A549 (cell line): ENCODE measurements at regions not wholly inside any gene's neighbourhood (a gene's known extent, or its start where the extent isn't known, plus 50 kb on each side); places are given as distances from the start of the nearest gene placed in this dataset.

Experiments
- ATAC-seq, 2 experiments: fragments of 200-7000 bp in 1 of 2; fragments of >200 bp in 1 of 2; cut with Nextera tagmentation in 1 of 2; cut with Tn5 transposase in 1 of 2; 3 replicates each; pipeline versions ENCODE4 v1.8.0 to v1.9.1; 2018 to 2020; ENCODE audit warnings: mild to moderate bottlenecking in 1 of 2, moderate library complexity in 1 of 2
- CTCF ChIA-PET: fragments of 300-600 bp; sonication (Branson Sonifier 250); formaldehyde crosslinking; extraction: SDS; loops from one replicate; lab custom pipeline; 2021; ENCODE audit warnings: antibody characterized with exemption, inconsistent platforms; lab: Yijun Ruan, JAX
- POLR2A ChIA-PET: fragments of 350-600 bp; formaldehyde crosslinking; extraction: SDS; loops from one replicate; lab custom pipeline; 2021; ENCODE audit warnings: antibody characterized with exemption, inconsistent platforms; lab: Yijun Ruan, JAX
- DNase-seq, 2 experiments: peaks; one replicate each; pipeline versions ENCODE4 v3.0.0 to v3.0.0-alpha.2; 2011 to 2016; ENCODE audit warnings: low read depth in 1 of 2, low spot score in 1 of 2
- FAIRE-seq: peaks from 2 replicates; lab custom pipeline; 2011; peaks lifted over from hg19 to GRCh38; lab: Jason Lieb, UNC
- H3K27ac ChIP-seq, 2 experiments: fragments of >200 bp; sonication (Bioruptor Twin); formaldehyde crosslinking; 3 replicates each; pipeline ENCODE4 v1.5.1; 2016 to 2017
- H3K4me1 ChIP-seq: fragments of >200 bp; sonication (Bioruptor Twin); formaldehyde crosslinking; 3 replicates; pipeline ENCODE4 v1.6.1; 2016
- H3K4me2 ChIP-seq: fragments of >200 bp; sonication (Bioruptor Twin); formaldehyde crosslinking; 3 replicates; pipeline ENCODE4 v1.6.1; 2016
- H3K4me3 ChIP-seq: fragments of >200 bp; sonication (Bioruptor Twin); formaldehyde crosslinking; 3 replicates; pipeline ENCODE4 v1.5.1; 2016
- H3K9me3 ChIP-seq: fragments of >200 bp; sonication (Bioruptor Twin); formaldehyde crosslinking; 3 replicates; pipeline ENCODE4 v1.6.1; 2016
- BCL3 ChIP-seq: fragments of >200 bp; sonication (Bioruptor Twin); formaldehyde crosslinking; IDR thresholded peaks from 3 replicates; pipeline ENCODE4 v1.6.1; 2016
- CBX2 ChIP-seq: fragments of 200-600 bp; sonication (generic); IDR thresholded peaks from 2 replicates; pipeline ENCODE4 v1.6.1; 2016; ENCODE audit warnings: low read depth, mild to moderate bottlenecking, borderline replicate concordance
- CBX8 ChIP-seq: fragments of 200-600 bp; sonication (generic); IDR thresholded peaks from 2 replicates; pipeline ENCODE4 v1.6.1; 2016
- CHD4 ChIP-seq: fragments of 200-600 bp; sonication (generic); IDR thresholded peaks from 2 replicates; pipeline ENCODE4 v1.6.1; 2016; ENCODE audit warnings: antibody characterized with exemption, mild to moderate bottlenecking, borderline replicate concordance
- EHMT2 ChIP-seq: fragments of 200-600 bp; sonication (generic); IDR thresholded peaks from 2 replicates; pipeline ENCODE4 v1.6.1; 2016; ENCODE audit warnings: antibody characterized with exemption, low read depth, mild to moderate bottlenecking, moderate library complexity
- ELK1 ChIP-seq: fragments of 150-350 bp; IDR thresholded peaks from 2 replicates; pipeline ENCODE4 v1.6.1; 2014; ENCODE audit warnings: low read depth, mild to moderate bottlenecking, low read length
- EP300 ChIP-seq, 2 experiments: fragments of >200 bp; sonication (Bioruptor Twin); formaldehyde crosslinking; IDR thresholded peaks; 2 replicates in 1 of 2; 3 replicates in 1 of 2; pipeline ENCODE4 v1.6.1; 2016 to 2017
- ESRRA ChIP-seq: fragments of 150-350 bp; IDR thresholded peaks from 2 replicates; pipeline ENCODE4 v1.6.1; 2014; ENCODE audit warnings: mild to moderate bottlenecking, low read length, borderline replicate concordance
- FOSB ChIP-seq: fragments of 250-450 bp; sonication (Bioruptor Pico); IDR thresholded peaks from 2 replicates; pipeline ENCODE4 v1.5.0; 2020; ENCODE audit warnings: mild to moderate bottlenecking, moderate library complexity
- FOSL2 ChIP-seq, 2 experiments: fragments of 450-650 bp in 1 of 2; fragments of >200 bp in 1 of 2; sonication (Bioruptor Twin) in 1 of 2; formaldehyde crosslinking; IDR thresholded peaks; 2 replicates each; pipeline versions ENCODE4 v1.5.0 to v1.6.1; 2016 to 2020; ENCODE audit warnings: mild to moderate bottlenecking in 1 of 2, moderate library complexity in 1 of 2
- HDAC2 ChIP-seq: fragments of 200-600 bp; sonication (generic); IDR thresholded peaks from 2 replicates; pipeline ENCODE4 v1.6.1; 2016
- HMGXB4 ChIP-seq: fragments of 250-450 bp; sonication (Bioruptor Pico); IDR thresholded peaks from 2 replicates; pipeline ENCODE4 v1.5.0; 2021; ENCODE audit warnings: mild to moderate bottlenecking, moderate library complexity, borderline replicate concordance
- HOXB13 ChIP-seq: fragments of 250-450 bp; sonication (Bioruptor Pico); IDR thresholded peaks from 2 replicates; pipeline ENCODE4 v1.5.0; 2020; ENCODE audit warnings: low read depth, mild to moderate bottlenecking, moderate library complexity
- HOXB5 ChIP-seq: fragments of 250-450 bp; sonication (Bioruptor Pico); IDR thresholded peaks from 2 replicates; pipeline ENCODE4 v1.5.0; 2020; ENCODE audit warnings: mild to moderate bottlenecking, moderate library complexity
- JUN ChIP-seq, 2 experiments: fragments of >200 bp; sonication (Bioruptor Twin); formaldehyde crosslinking; IDR thresholded peaks; 2 replicates in 1 of 2; 3 replicates in 1 of 2; pipeline ENCODE4 v1.6.1; 2016 to 2017
- KDM1A ChIP-seq: fragments of 200-600 bp; sonication (generic); IDR thresholded peaks from 2 replicates; pipeline ENCODE4 v1.6.1; 2016; ENCODE audit warnings: low read depth, mild to moderate bottlenecking
- MAZ ChIP-seq: fragments of 150-350 bp; IDR thresholded peaks from 2 replicates; pipeline ENCODE4 v1.6.1; 2014; ENCODE audit warnings: antibody characterized with exemption, low read depth, low read length, borderline replicate concordance
- MYC ChIP-seq: IDR thresholded peaks from 2 replicates; pipeline ENCODE4 v1.6.1; 2012; ENCODE audit warnings: mild to moderate bottlenecking, inconsistent platforms, low read length, improper control_type of control experiment, borderline replicate concordance
- NR3C1 ChIP-seq: fragments of >200 bp; sonication (Bioruptor Twin); formaldehyde crosslinking; IDR thresholded peaks from 3 replicates; pipeline ENCODE4 v1.6.1; 2017
- PHF8 ChIP-seq: fragments of 200-600 bp; sonication (generic); IDR thresholded peaks from 2 replicates; pipeline ENCODE4 v1.6.1; 2016; ENCODE audit warnings: low read depth, mild to moderate bottlenecking, antibody characterized with exemption, moderate library complexity, borderline replicate concordance
- POLR2A ChIP-seq: IDR thresholded peaks from 2 replicates; pipeline ENCODE4 v1.6.1; 2012; ENCODE audit warnings: mild to moderate bottlenecking, low read length
- POLR2AphosphoS2 ChIP-seq: conservative IDR thresholded peaks from 2 replicates; pipeline ENCODE4 v1.6.1; 2012; ENCODE audit warnings: low read length, improper control_type of control experiment, inconsistent platforms
- RARB ChIP-seq: fragments of 250-450 bp; sonication (Bioruptor Pico); IDR thresholded peaks from 2 replicates; pipeline ENCODE4 v1.8.0; 2021; ENCODE audit warnings: mild to moderate bottlenecking, moderate library complexity
- RCOR1 ChIP-seq: fragments of 150-350 bp; IDR thresholded peaks from 2 replicates; pipeline ENCODE4 v1.6.1; 2014; ENCODE audit warnings: antibody characterized with exemption, low read length, low read depth
- SREBF2 ChIP-seq: fragments of 450-650 bp; IDR thresholded peaks from 2 replicates; pipeline ENCODE4 v1.6.1; 2014; ENCODE audit warnings: mild to moderate bottlenecking, moderate library complexity
- ZNF302 ChIP-seq: fragments of 250-450 bp; sonication (Bioruptor Pico); IDR thresholded peaks from 2 replicates; pipeline ENCODE4 v1.9.0; 2021; ENCODE audit warnings: inconsistent platforms, mild to moderate bottlenecking, moderate library complexity
- WGBS: methylation state at CpG from one replicate; pipeline ENCODE4 v1.1.6; 2017; ENCODE audit errors: missing lambda C conversion rate; 5-methylcytosine and 5-hydroxymethylcytosine counted together

- Histone ChIP-seq H3K4me2 (no peak overlapping the region), H3K4me3 (no peak overlapping the region), H3K9me3 (no peaks in the 10 kb centered on the region), H3K4me1 (no peaks in the 10 kb centered on the region), H3K27ac (no peak overlapping the region)
- FAIRE-seq (no peak), ATAC-seq (no peak), DNase-seq (no peak)
- ChIA-PET CTCF (no interaction called here), POLR2A (no interaction called here)
- 58% methylated on average over 2 of the region's 2 CpGs for WGBS
- TF ChIP-seq POLR2A (no peak), EHMT2 (no peak), HDAC2 (no peak), CHD4 (no peak), CBX2 (no peak), ZNF302 (CRISPR knock-in tag) (no peak), JUN (IDR thresholded peaks at IDR 0.05) (no peak), ESRRA (no peak), ELK1 (no peak), FOSB (no peak), EP300 (IDR thresholded peaks at IDR 0.05) (no peak)
These were observed 585.3 kb upstream of the FAT3 start for GRCh38 chr11:91639359-91639758.

- H3K4me2 ChIP-seq: no peak overlapping the region
- no peak for TF ChIP-seq FOSB
- TF ChIP-seq KDM1A: no peak
- TF ChIP-seq CHD4: no peak
- TF ChIP-seq ZNF302 (CRISPR knock-in tag): no peak
- no peak for TF ChIP-seq EHMT2
- TF ChIP-seq HOXB5: no peak
- TF ChIP-seq HMGXB4 (CRISPR knock-in tag): no peak
- no peak for TF ChIP-seq FOSL2 (IDR thresholded peaks at IDR 0.05)
- TF ChIP-seq FOSL2 (CRISPR knock-in tag; IDR thresholded peaks at IDR 0.05): no peak
- TF ChIP-seq HOXB13 (CRISPR knock-in tag): no peak
- TF ChIP-seq, all 56 proteins: peak for 0
- ChIA-PET POLR2A (no interaction called here), CTCF (no interaction called here)
- ATAC-seq (0 out of 6 replicates have a peak, but pooled peaks of 1 of the 2 experiments have one; percentile 50), FAIRE-seq (no peak), DNase-seq (peak in 1 of 2 experiments; percentile 41)
- H3K27ac ChIP-seq: peak overlapping the region in 1 of 2 experiments; percentile 10; a peak in 1 of 6 replicates
- H3K9me3 ChIP-seq: no peaks in the 10 kb centered on the region
- no peak overlapping the region for H3K4me3 ChIP-seq
- 36% methylated on average over 4 of the region's 4 CpGs for WGBS
- H3K4me1 ChIP-seq: no peaks in the 10 kb centered on the region
These were observed 593.5 kb upstream of the FAT3 start for GRCh38 chr11:91630916-91631673.

- ATAC-seq: no peak
- H3K4me3 ChIP-seq: no peak overlapping the region
- 49% methylated on average over 1 of the region's 1 CpG for WGBS
- H3K4me2 ChIP-seq: no peak overlapping the region
- ChIA-PET CTCF (no interaction called here), POLR2A (no interaction called here)
- H3K4me1 ChIP-seq: no peaks in the 10 kb centered on the region
- no peaks in the 10 kb centered on the region; the same call in 2 of the 3 replicates for H3K9me3 ChIP-seq
- TF ChIP-seq POLR2A (no peak), SREBF2 (no peak), MAZ (no peak), FOSB (no peak), RCOR1 (no peak), RARB (CRISPR knock-in tag) (no peak), MYC (no peak), PHF8 (no peak), NR3C1 (no peak), BCL3 (no peak), CBX8 (no peak), HMGXB4 (CRISPR knock-in tag) (no peak), POLR2AphosphoS2 (no peak)
- FAIRE-seq: no peak
- no peak for DNase-seq
- H3K27ac ChIP-seq: no peak overlapping the region
These were observed 599.1 kb upstream of the FAT3 start for GRCh38 chr11:91625495-91625894.
